MM.1S (cell line): ENCODE measurements at regions not wholly inside any gene's neighbourhood (a gene's known extent, or its start where the extent isn't known, plus 50 kb on each side); places are given as distances from the start of the nearest gene placed in this dataset.

Experiments used
- DNase-seq: peaks from one replicate; pipeline ENCODE4 v3.0.0-alpha.2; 2015
- H2AFZ ChIP-seq: fragments of 300-600 bp; sonication (generic); 2 replicates; pipeline ENCODE4 v1.6.0; 2016; ENCODE audit warnings: antibody characterized with exemption, low read length
- H3F3A ChIP-seq: fragments of 300-600 bp; sonication (generic); 2 replicates; pipeline ENCODE4 v1.6.1; 2016; ENCODE audit warnings: mild to moderate bottlenecking, antibody characterized with exemption, low read length, moderate library complexity, mixed read lengths; ENCODE audit not compliant: insufficient read depth
- H3K27ac ChIP-seq: fragments of 300-600 bp; sonication (generic); 2 replicates; pipeline ENCODE4 v1.5.1; 2016; ENCODE audit warnings: mild to moderate bottlenecking, low read length
- H3K27me3 ChIP-seq: fragments of 300-600 bp; sonication (generic); replicated peaks from 2 replicates; pipeline ENCODE4 v1.6.0; 2016; ENCODE audit warnings: low read length; ENCODE audit not compliant: insufficient read depth
- H3K36me3 ChIP-seq: fragments of 300-600 bp; sonication (generic); replicated peaks from 2 replicates; pipeline ENCODE4 v1.6.1; 2016; ENCODE audit warnings: mild to moderate bottlenecking, low read length, mixed read lengths; ENCODE audit not compliant: insufficient read depth
- H3K4me1 ChIP-seq: fragments of 300-600 bp; sonication (generic); 2 replicates; pipeline ENCODE4 v1.6.1; 2016; ENCODE audit warnings: low read length, mixed read lengths
- H3K4me2 ChIP-seq: fragments of 300-600 bp; sonication (generic); 2 replicates; pipeline ENCODE4 v1.6.0; 2016; ENCODE audit warnings: low read depth, low read length
- H3K4me3 ChIP-seq: fragments of 300-600 bp; sonication (generic); 2 replicates; pipeline ENCODE4 v1.5.1; 2016; ENCODE audit warnings: low read length, mixed read lengths
- H3K79me2 ChIP-seq: fragments of 300-600 bp; sonication (generic); 2 replicates; pipeline ENCODE4 v1.6.1; 2016; ENCODE audit warnings: mixed run types, low read length, mixed read lengths
- H3K9ac ChIP-seq: fragments of 300-600 bp; sonication (generic); 2 replicates; pipeline ENCODE4 v1.6.1; 2016; ENCODE audit warnings: low read length, mixed read lengths
- H3K9me2 ChIP-seq: fragments of 300-600 bp; sonication (generic); replicated peaks from 2 replicates; pipeline ENCODE4 v1.6.1; 2016; ENCODE audit warnings: mild to moderate bottlenecking, low read length, mixed read lengths; ENCODE audit not compliant: insufficient read depth
- H3K9me3 ChIP-seq: fragments of 300-600 bp; sonication (generic); replicated peaks from 2 replicates; pipeline ENCODE4 v1.6.1; 2016; ENCODE audit warnings: mild to moderate bottlenecking, low read length, mixed read lengths; ENCODE audit not compliant: insufficient read depth
- H4K20me1 ChIP-seq: fragments of 300-600 bp; sonication (generic); 2 replicates; pipeline ENCODE4 v1.6.1; 2016; ENCODE audit warnings: mild to moderate bottlenecking, low read length, moderate library complexity, mixed read lengths; ENCODE audit not compliant: insufficient read depth
- CTCF ChIP-seq: fragments of 300-600 bp; sonication (generic); IDR thresholded peaks from 2 replicates; pipeline ENCODE4 v1.5.1; 2016; ENCODE audit warnings: antibody characterized with exemption, low read length, mixed read lengths
- EZH2 ChIP-seq: fragments of 300-600 bp; sonication (generic); optimal IDR thresholded peaks from 2 replicates; pipeline ENCODE3; 2017; ENCODE audit warnings: low read depth, mild to moderate bottlenecking, antibody characterized with exemption, low read length, mixed read lengths
- EZH2phosphoT487 ChIP-seq: fragments of 300-600 bp; sonication (generic); IDR thresholded peaks from 2 replicates; pipeline ENCODE4 v1.6.1; 2018; ENCODE audit warnings: antibody characterized with exemption, low read length

- peaks cover 87% of the 10 kb centered on the region for H3K27me3 ChIP-seq
- DNase-seq, result no peak
- no peak overlapping the region for H3K4me2 ChIP-seq
- H4K20me1 ChIP-seq, result no peaks in the 10 kb centered on the region
- H3K4me3 ChIP-seq, result no peak overlapping the region
- no peaks in the 10 kb centered on the region for H3K4me1 ChIP-seq
- H3K79me2 ChIP-seq, result no peaks in the 10 kb centered on the region
- H3K27ac ChIP-seq, result no peak overlapping the region
- no peaks in the 10 kb centered on the region for H3K36me3 ChIP-seq
- H3K9ac ChIP-seq, result no peak overlapping the region
- no peaks in the 10 kb centered on the region for H3F3A ChIP-seq
- H3K9me3 ChIP-seq, result no peaks in the 10 kb centered on the region
- H3K9me2 ChIP-seq, result no peaks in the 10 kb centered on the region
- TF ChIP-seq EZH2phosphoT487 (no peak), EZH2 (no peak)
- no peak overlapping the region for H2AFZ ChIP-seq
Observed at GRCh38 chr1:4059270-4059669, 159.2 kb upstream of the C1orf174 start.

- no peaks in the 10 kb centered on the region for H3K9me3 ChIP-seq
- no peak overlapping the region for H3K4me2 ChIP-seq
- H4K20me1 ChIP-seq, result no peaks in the 10 kb centered on the region
- no peaks in the 10 kb centered on the region for H3F3A ChIP-seq
- no peak overlapping the region for H2AFZ ChIP-seq
- TF ChIP-seq CTCF (no peak), EZH2 (no peak), EZH2phosphoT487 (no peak)
- no peak overlapping the region for H3K9ac ChIP-seq
- no peak for DNase-seq
- H3K4me1 ChIP-seq, result no peaks in the 10 kb centered on the region
- H3K27me3 ChIP-seq, result peaks cover 74% of the 10 kb centered on the region
- H3K9me2 ChIP-seq, result no peaks in the 10 kb centered on the region
- H3K4me3 ChIP-seq, result no peak overlapping the region
- no peaks in the 10 kb centered on the region for H3K79me2 ChIP-seq
- H3K36me3 ChIP-seq, result no peaks in the 10 kb centered on the region
- no peak overlapping the region for H3K27ac ChIP-seq
Observed at GRCh38 chr1:4060850-4061249, 160.8 kb upstream of the C1orf174 start.

GRCh38 chr1:4061521-4062031, 161.5 kb upstream of the C1orf174 start:
- peaks cover 66% of the 10 kb centered on the region for H3K27me3 ChIP-seq
- H3K9ac ChIP-seq, result no peak overlapping the region
- H4K20me1 ChIP-seq, result no peaks in the 10 kb centered on the region
- no peak for TF ChIP-seq EZH2
- no peak for TF ChIP-seq CTCF
- no peak for TF ChIP-seq EZH2phosphoT487
- H3K4me1 ChIP-seq, result no peaks in the 10 kb centered on the region
- no peaks in the 10 kb centered on the region for H3K9me2 ChIP-seq
- H3K79me2 ChIP-seq, result no peaks in the 10 kb centered on the region
- H3K4me2 ChIP-seq, result no peak overlapping the region
- H3K27ac ChIP-seq, result no peak overlapping the region
- H3K36me3 ChIP-seq, result no peaks in the 10 kb centered on the region
- no peaks in the 10 kb centered on the region for H3F3A ChIP-seq
- H2AFZ ChIP-seq, result no peak overlapping the region
- H3K4me3 ChIP-seq, result no peak overlapping the region
- DNase-seq, result no peak
- H3K9me3 ChIP-seq, result no peaks in the 10 kb centered on the region

- no peak for TF ChIP-seq EZH2phosphoT487
- TF ChIP-seq EZH2, result no peak
- TF ChIP-seq CTCF, result no peak
- H3K36me3 ChIP-seq, result no peaks in the 10 kb centered on the region
- H4K20me1 ChIP-seq, result no peaks in the 10 kb centered on the region
- DNase-seq, result no peak
- peaks cover 62% of the 10 kb centered on the region for H3K27me3 ChIP-seq
- H3K4me2 ChIP-seq, result no peak overlapping the region
- H3K4me1 ChIP-seq, result no peaks in the 10 kb centered on the region
- no peaks in the 10 kb centered on the region for H3F3A ChIP-seq
- no peaks in the 10 kb centered on the region for H3K79me2 ChIP-seq
- no peaks in the 10 kb centered on the region for H3K9me2 ChIP-seq
- H3K9ac ChIP-seq, result no peak overlapping the region
- no peak overlapping the region for H3K4me3 ChIP-seq
- H2AFZ ChIP-seq, result no peak overlapping the region
- no peaks in the 10 kb centered on the region for H3K9me3 ChIP-seq
- no peak overlapping the region for H3K27ac ChIP-seq
Observed at GRCh38 chr1:4062041-4062440, 162.0 kb upstream of the C1orf174 start.
